Activated CD4-positive, alpha-beta memory T cell treated with anti-CD3 and anti-CD28 coated beads, Interleukin-2, amount 10 ng/mL, durations not matched to agents 7 days and 5 days (primary cell): ENCODE measurements at regions not wholly inside any gene's neighbourhood (a gene's known extent, or its start where the extent isn't known, plus 50 kb on each side); places are given as distances from the start of the nearest gene placed in this dataset.

Experiments
- CTCF ChIA-PET: fragments of 350-600 bp; sonication (Branson Sonifier 250); formaldehyde crosslinking; loops from one replicate; lab custom pipeline; 2021; ENCODE audit warnings: antibody characterized with exemption, inconsistent platforms; lab: Charles Lee
- POLR2A ChIA-PET: fragments of 350-600 bp; sonication (Branson Sonifier 250); formaldehyde crosslinking; loops from one replicate; lab custom pipeline; 2021; ENCODE audit warnings: antibody characterized with exemption; lab: Charles Lee
- DNase-seq: peaks from one replicate; pipeline ENCODE4 v3.0.0-alpha.2; 2020
- H3K27ac Mint-ChIP-seq: one replicate; pipeline ENCODE4 v1.8.0; 2021; ENCODE audit warnings: mild to moderate bottlenecking, mixed read lengths
- H3K27me3 Mint-ChIP-seq: one replicate; pipeline ENCODE4 v1.8.0; 2021; ENCODE audit warnings: mixed read lengths
- H3K36me3 Mint-ChIP-seq: one replicate; pipeline ENCODE4 v1.8.0; 2021; ENCODE audit warnings: low read depth, mixed read lengths
- H3K4me1 Mint-ChIP-seq: one replicate; pipeline ENCODE4 v1.8.0; 2021; ENCODE audit warnings: mixed read lengths
- H3K4me3 Mint-ChIP-seq: one replicate; pipeline ENCODE4 v1.8.0; 2021; ENCODE audit warnings: mild to moderate bottlenecking, mixed read lengths
- H3K9me3 Mint-ChIP-seq: one replicate; pipeline ENCODE4 v1.8.0; 2021; ENCODE audit warnings: mixed read lengths

GRCh38 chr21:26679284-26679683 lies 106.2 kb upstream of the CYYR1 start:
- no peaks in the 10 kb centered on the region for H3K27me3 Mint-ChIP-seq
- DNase-seq = no peak
- no peak overlapping the region for H3K4me3 Mint-ChIP-seq
- no peaks in the 10 kb centered on the region for H3K9me3 Mint-ChIP-seq
- H3K36me3 Mint-ChIP-seq = no peaks in the 10 kb centered on the region
- no peak overlapping the region for H3K27ac Mint-ChIP-seq
- CTCF ChIA-PET = no interaction called here
- POLR2A ChIA-PET = no interaction called here
- no peaks in the 10 kb centered on the region for H3K4me1 Mint-ChIP-seq

DNA sequence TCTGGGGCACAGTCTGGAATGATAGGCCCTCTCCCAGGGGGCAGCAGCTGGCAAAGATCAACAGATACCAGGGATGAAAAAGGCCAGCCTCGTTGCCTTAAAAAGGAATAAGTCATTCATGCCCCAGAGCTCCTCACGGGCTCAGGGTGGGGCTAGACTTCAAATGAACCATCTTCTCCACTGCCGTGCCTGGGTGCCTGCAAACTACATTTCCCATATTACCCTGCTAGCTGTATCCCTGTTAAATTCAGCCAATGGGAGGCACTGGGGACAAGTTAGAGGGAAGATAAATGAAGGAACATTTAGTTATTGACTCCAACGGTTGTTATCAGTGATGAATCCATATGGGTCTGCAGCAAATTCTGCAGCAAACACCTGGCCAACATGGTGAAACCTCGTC lies 101.2 kb upstream of the CYYR1 start:
- Mint-ChIP-seq H3K9me3 (no peaks in the 10 kb centered on the region), H3K27ac (no peak overlapping the region), H3K4me3 (no peak overlapping the region), H3K4me1 (no peaks in the 10 kb centered on the region), H3K27me3 (no peaks in the 10 kb centered on the region), H3K36me3 (no peaks in the 10 kb centered on the region)
- CTCF ChIA-PET = no interaction called here
- POLR2A ChIA-PET = no interaction called here
- no peak for DNase-seq

DNA sequence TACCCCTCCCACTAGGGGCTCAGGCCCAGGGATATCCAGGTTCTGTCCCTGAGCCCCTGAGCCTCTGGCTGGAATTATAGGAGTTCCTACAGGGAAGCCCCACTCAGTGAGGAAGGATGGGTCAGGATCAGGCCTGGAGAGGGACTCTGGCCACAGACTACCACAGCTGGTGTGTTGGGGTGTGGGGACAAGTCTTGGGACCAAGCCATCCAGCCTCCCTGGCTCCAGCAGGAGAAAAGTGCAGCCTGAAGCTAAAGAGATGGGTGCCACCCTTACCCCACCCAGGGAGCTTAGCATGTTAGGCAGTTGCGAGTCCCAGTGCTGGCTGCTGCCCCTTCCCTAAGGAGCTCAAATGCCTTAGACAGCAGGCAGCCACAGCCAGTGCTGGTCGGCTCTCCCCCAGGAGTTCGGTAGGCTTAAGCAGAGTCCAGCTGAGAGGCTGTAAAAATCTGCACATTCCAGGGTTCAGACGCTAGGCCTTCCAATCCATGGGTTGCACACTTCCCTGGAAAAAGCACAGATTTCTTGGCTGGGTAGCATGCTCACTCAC lies 96.2 kb upstream of the CYYR1 start:
- peaks cover 9% of the 10 kb centered on the region for H3K9me3 Mint-ChIP-seq

GRCh38 chr21:26659757-26660156 lies 86.7 kb upstream of the CYYR1 start:
- ChIA-PET CTCF (no interaction called here), POLR2A (no interaction called here)
- Mint-ChIP-seq H3K4me3 (no peak overlapping the region), H3K27ac (no peak overlapping the region), H3K36me3 (no peaks in the 10 kb centered on the region), H3K4me1 (no peaks in the 10 kb centered on the region), H3K27me3 (no peaks in the 10 kb centered on the region), H3K9me3 (peaks cover 2% of the 10 kb centered on the region)
- no peak for DNase-seq

More for the DNA sequence above, 96.2 kb upstream of the CYYR1 start:
- Mint-ChIP-seq H3K36me3 (no peaks in the 10 kb centered on the region), H3K4me1 (no peaks in the 10 kb centered on the region), H3K27ac (no peak overlapping the region), H3K4me3 (no peak overlapping the region), H3K27me3 (no peaks in the 10 kb centered on the region)
- POLR2A ChIA-PET = no interaction called here
- no peak for DNase-seq
- CTCF ChIA-PET = no interaction called here

- peaks cover 2% of the 10 kb centered on the region for H3K9me3 Mint-ChIP-seq
- H3K27me3 Mint-ChIP-seq = no peaks in the 10 kb centered on the region
- H3K36me3 Mint-ChIP-seq = no peaks in the 10 kb centered on the region
- no peak for DNase-seq
- no peak overlapping the region for H3K4me3 Mint-ChIP-seq
- no peak overlapping the region for H3K27ac Mint-ChIP-seq
- CTCF ChIA-PET = no interaction called here
- POLR2A ChIA-PET = no interaction called here
- no peaks in the 10 kb centered on the region for H3K4me1 Mint-ChIP-seq
Measured at GRCh38 chr21:26659182-26659581, 86.1 kb upstream of the CYYR1 start.

GRCh38 chr21:26655460-26655859 lies 82.4 kb upstream of the CYYR1 start:
- DNase-seq = no peak
- Mint-ChIP-seq H3K9me3 (peaks cover 2% of the 10 kb centered on the region), H3K36me3 (no peaks in the 10 kb centered on the region), H3K4me1 (no peaks in the 10 kb centered on the region), H3K27ac (no peak overlapping the region), H3K4me3 (no peak overlapping the region), H3K27me3 (no peaks in the 10 kb centered on the region)
- CTCF ChIA-PET = no interaction called here
- POLR2A ChIA-PET = no interaction called here

- ChIA-PET POLR2A (interaction anchor here (0.7 kb wide), 1 partner anchor 1486 kb away, joined by 3 read pairs; no protein-coding TSS in a partner anchor), CTCF (no interaction called here)
- no peak overlapping the region for H3K4me3 Mint-ChIP-seq
- H3K27me3 Mint-ChIP-seq = no peaks in the 10 kb centered on the region
- no peaks in the 10 kb centered on the region for H3K4me1 Mint-ChIP-seq
- H3K36me3 Mint-ChIP-seq = no peaks in the 10 kb centered on the region
- no peaks in the 10 kb centered on the region for H3K9me3 Mint-ChIP-seq
- DNase-seq = no peak
- no peak overlapping the region for H3K27ac Mint-ChIP-seq
Measured at GRCh38 chr21:26653430-26653829, 80.3 kb upstream of the CYYR1 start.

- no peak overlapping the region for H3K4me3 Mint-ChIP-seq
- H3K36me3 Mint-ChIP-seq = no peaks in the 10 kb centered on the region
- H3K27me3 Mint-ChIP-seq = no peaks in the 10 kb centered on the region
- no peaks in the 10 kb centered on the region for H3K4me1 Mint-ChIP-seq
- no peak for DNase-seq
- CTCF ChIA-PET = no interaction called here
- H3K9me3 Mint-ChIP-seq = no peaks in the 10 kb centered on the region
- no peak overlapping the region for H3K27ac Mint-ChIP-seq
- POLR2A ChIA-PET = no interaction called here
Measured at GRCh38 chr21:26652854-26653253, 79.8 kb upstream of the CYYR1 start.

DNA sequence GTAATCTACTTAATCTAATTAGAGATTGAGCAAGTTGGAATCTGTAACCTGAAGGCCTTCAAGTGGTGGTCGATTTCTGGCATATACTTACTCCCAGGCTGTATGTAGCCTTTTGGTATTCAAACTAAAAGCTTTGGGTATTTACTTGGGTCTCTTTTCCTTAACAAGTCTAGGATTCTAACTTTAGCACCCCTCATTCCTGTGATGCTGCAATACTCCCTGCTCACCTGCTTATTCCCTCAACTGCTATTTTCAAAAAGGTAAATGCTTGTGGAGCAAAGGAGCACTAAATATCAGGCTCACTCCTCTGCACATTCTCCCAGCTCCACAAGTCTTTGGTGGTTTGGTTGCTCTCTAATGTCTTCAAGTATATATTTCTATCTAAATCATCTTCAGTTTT lies 68.0 kb upstream of the CYYR1 start:
- Mint-ChIP-seq H3K27me3 (no peaks in the 10 kb centered on the region), H3K4me1 (no peaks in the 10 kb centered on the region), H3K27ac (no peak overlapping the region), H3K36me3 (no peaks in the 10 kb centered on the region), H3K4me3 (no peak overlapping the region), H3K9me3 (no peaks in the 10 kb centered on the region)
- DNase-seq = no peak
- POLR2A ChIA-PET = no interaction called here
- CTCF ChIA-PET = no interaction called here

DNA sequence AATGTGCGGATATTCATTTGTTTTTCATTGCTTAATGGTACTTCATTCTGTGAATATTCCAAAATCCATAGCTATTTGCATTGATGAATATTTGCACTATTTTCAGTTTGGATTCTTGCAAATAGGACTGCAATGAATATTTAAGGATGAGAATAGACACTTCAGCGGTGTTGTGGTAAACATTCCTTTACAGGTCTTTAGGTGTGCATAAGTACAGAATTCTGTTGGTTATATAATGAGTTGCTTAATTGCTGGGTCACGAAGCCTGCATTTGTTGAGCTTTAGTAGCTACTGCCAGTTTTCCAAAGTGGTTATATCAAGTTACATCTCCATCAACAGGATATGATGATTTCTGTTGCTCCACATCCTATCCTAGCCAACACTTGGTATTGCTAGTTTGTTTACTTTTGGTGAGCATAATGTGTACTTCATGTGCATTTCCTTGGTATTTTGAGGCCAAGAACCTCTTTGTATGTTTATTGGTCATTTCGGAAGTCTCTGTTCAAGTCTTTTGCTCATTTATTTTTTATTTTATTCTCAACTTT lies 64.2 kb upstream of the CYYR1 start:
- ChIA-PET CTCF (no interaction called here), POLR2A (no interaction called here)
- H3K27ac Mint-ChIP-seq = no peak overlapping the region
- H3K36me3 Mint-ChIP-seq = no peaks in the 10 kb centered on the region
- no peak for DNase-seq
- H3K27me3 Mint-ChIP-seq = no peaks in the 10 kb centered on the region
- H3K4me1 Mint-ChIP-seq = no peaks in the 10 kb centered on the region
- H3K9me3 Mint-ChIP-seq = no peaks in the 10 kb centered on the region
- H3K4me3 Mint-ChIP-seq = no peak overlapping the region

DNA sequence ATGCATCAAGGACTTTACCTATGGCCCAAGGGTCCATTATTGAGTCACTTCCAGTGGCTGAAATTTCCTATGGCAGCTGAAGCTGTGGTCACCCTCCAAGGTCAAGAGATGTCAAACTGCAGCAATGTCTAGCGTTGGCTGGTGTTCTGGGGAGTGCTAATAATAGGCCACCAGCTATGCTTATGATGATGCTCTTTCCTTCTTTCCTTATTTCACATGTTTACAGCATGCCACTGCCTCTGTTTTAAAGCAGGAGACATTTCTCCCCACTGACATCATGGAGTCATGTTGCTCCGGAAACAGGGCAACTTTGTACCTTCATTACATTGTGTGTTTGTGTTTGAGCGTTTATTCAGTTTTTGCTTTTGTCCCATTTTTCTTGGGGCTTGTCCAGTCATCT lies 62.6 kb upstream of the CYYR1 start:
- H3K4me1 Mint-ChIP-seq = no peaks in the 10 kb centered on the region
- no peaks in the 10 kb centered on the region for H3K36me3 Mint-ChIP-seq
- H3K27ac Mint-ChIP-seq = no peak overlapping the region
- CTCF ChIA-PET = no interaction called here
- POLR2A ChIA-PET = no interaction called here
- no peak for DNase-seq
- H3K9me3 Mint-ChIP-seq = peaks cover 5% of the 10 kb centered on the region
- no peaks in the 10 kb centered on the region for H3K27me3 Mint-ChIP-seq
- no peak overlapping the region for H3K4me3 Mint-ChIP-seq

DNA sequence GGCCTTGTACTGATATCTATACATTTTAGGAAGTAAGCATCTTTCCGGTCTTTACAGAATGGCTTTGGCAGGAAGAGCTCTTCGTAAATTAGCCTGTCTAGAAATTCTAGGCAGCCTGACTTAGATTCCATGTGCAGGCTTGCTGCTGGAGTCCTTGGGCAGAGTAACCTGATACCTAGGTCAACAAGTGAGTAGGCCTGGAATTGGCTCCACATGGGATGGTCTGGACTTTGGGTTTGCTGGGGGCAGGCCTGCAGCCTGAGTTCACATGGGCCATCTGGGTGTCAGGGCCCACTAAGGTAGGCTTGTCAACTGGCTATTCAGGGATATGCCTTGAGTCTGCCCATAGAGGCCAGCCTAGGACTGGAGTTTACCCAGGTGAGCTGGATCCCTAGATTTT lies 59.6 kb upstream of the CYYR1 start:
- H3K36me3 Mint-ChIP-seq = no peaks in the 10 kb centered on the region
- CTCF ChIA-PET = no interaction called here
- POLR2A ChIA-PET = no interaction called here

GRCh38 chr21:26626187-26626586 lies 53.1 kb upstream of the CYYR1 start:
- no peaks in the 10 kb centered on the region for H3K9me3 Mint-ChIP-seq
- no peaks in the 10 kb centered on the region for H3K4me1 Mint-ChIP-seq
- H3K27ac Mint-ChIP-seq = no peak overlapping the region

More for the DNA sequence above, 59.6 kb upstream of the CYYR1 start:
- H3K4me1 Mint-ChIP-seq = no peaks in the 10 kb centered on the region
- H3K27ac Mint-ChIP-seq = no peak overlapping the region
- no peak for DNase-seq
- no peaks in the 10 kb centered on the region for H3K27me3 Mint-ChIP-seq
- peaks cover 5% of the 10 kb centered on the region for H3K9me3 Mint-ChIP-seq
- no peak overlapping the region for H3K4me3 Mint-ChIP-seq

GRCh38 chr21:26624983-26625519 lies 52.0 kb upstream of the CYYR1 start:
- no peaks in the 10 kb centered on the region for H3K27me3 Mint-ChIP-seq
- no peaks in the 10 kb centered on the region for H3K9me3 Mint-ChIP-seq
- H3K4me1 Mint-ChIP-seq = no peaks in the 10 kb centered on the region
- H3K4me3 Mint-ChIP-seq = no peak overlapping the region
- ChIA-PET POLR2A (no interaction called here), CTCF (no interaction called here)
- H3K27ac Mint-ChIP-seq = no peak overlapping the region
- DNase-seq = no peak
- no peaks in the 10 kb centered on the region for H3K36me3 Mint-ChIP-seq

More at GRCh38 chr21:26626187-26626586, 53.1 kb upstream of the CYYR1 start:
- H3K27me3 Mint-ChIP-seq = no peaks in the 10 kb centered on the region
- ChIA-PET POLR2A (no interaction called here), CTCF (no interaction called here)
- no peaks in the 10 kb centered on the region for H3K36me3 Mint-ChIP-seq
- no peak for DNase-seq
- no peak overlapping the region for H3K4me3 Mint-ChIP-seq
